Natural killer cell (primary cell): ENCODE measurements at regions not wholly inside any gene's neighbourhood (a gene's known extent, or its start where the extent isn't known, plus 50 kb on each side); places are given as distances from the start of the nearest gene placed in this dataset.

Experiments
- ATAC-seq, 3 donors: fragments of 150-1000 bp in 2 of 3; fragments of 200-7000 bp in 1 of 3; cut with Tn5 transposase; 1 replicate in 1 of 3; 2 replicates in 2 of 3; pipeline ENCODE4 v1.10.0; 2021; ENCODE audit warnings: mild to moderate bottlenecking in 2 of 3, moderate library complexity in 2 of 3
- DNase-seq, 2 donors: peaks; one replicate each; pipeline versions ENCODE4 v3.0.0 to v3.0.0-alpha.2; 2013 to 2021; ENCODE audit warnings: mixed read lengths in 1 of 2
- H3K27ac ChIP-seq: one replicate; pipeline ENCODE4 v1.5.1; 2013; ENCODE audit warnings: mild to moderate bottlenecking, low read length
- H3K27me3 ChIP-seq: one replicate; pipeline ENCODE4 v1.6.1; 2013; ENCODE audit warnings: low read length; ENCODE audit not compliant: control insufficient read depth, insufficient read depth
- H3K36me3 ChIP-seq: one replicate; pipeline ENCODE4 v1.6.1; 2013; ENCODE audit warnings: low read length; ENCODE audit not compliant: control insufficient read depth, insufficient read depth
- H3K4me1 ChIP-seq: one replicate; pipeline ENCODE4 v1.6.1; 2013; ENCODE audit warnings: low read length; ENCODE audit not compliant: control insufficient read depth, insufficient read depth
- H3K4me3 ChIP-seq: one replicate; pipeline ENCODE4 v1.5.1; 2013; ENCODE audit warnings: low read length
- H3K9me3 ChIP-seq: one replicate; pipeline ENCODE4 v1.6.1; 2013; ENCODE audit warnings: low read length; ENCODE audit not compliant: control insufficient read depth, insufficient read depth
- H3K27ac Mint-ChIP-seq, 2 donors: one replicate each; pipeline ENCODE4 v1.8.0; 2022; ENCODE audit warnings: mild to moderate bottlenecking in 2 of 2, mixed read lengths in 2 of 2, moderate library complexity in 1 of 2
- H3K27me3 Mint-ChIP-seq, 2 donors: one replicate each; pipeline ENCODE4 v1.8.0; 2022; ENCODE audit warnings: low read depth in 2 of 2, mixed read lengths in 2 of 2
- H3K36me3 Mint-ChIP-seq: one replicate; pipeline ENCODE4 v1.8.0; 2022; ENCODE audit warnings: mixed read lengths
- H3K4me1 Mint-ChIP-seq, 2 donors: one replicate each; pipeline ENCODE4 v1.8.0; 2022; ENCODE audit warnings: mixed read lengths in 2 of 2
- H3K4me3 Mint-ChIP-seq: one replicate; pipeline ENCODE4 v1.8.0; 2022; ENCODE audit warnings: mild to moderate bottlenecking, moderate library complexity, mixed read lengths
- H3K9me3 Mint-ChIP-seq, 2 donors: one replicate each; pipeline ENCODE4 v1.8.0; 2022; ENCODE audit warnings: mixed read lengths in 2 of 2
- CTCF ChIP-seq: fragments of 200-600 bp; IDR thresholded peaks from one replicate; pipeline ENCODE4 v1.8.0; 2022; ENCODE audit warnings: antibody characterized with exemption
- WGBS: methylation state at CpG from one replicate; pipeline ENCODE4 v1.1.7; 2013; ENCODE audit warnings: missing lambda C conversion rate; ENCODE audit not compliant: insufficient coverage; 5-methylcytosine and 5-hydroxymethylcytosine counted together
- intact Hi-C: fragments of 100-400 bp; cut with micrococcal nuclease; formaldehyde crosslinking; loops from one replicate; pipeline ENCODE4 v1.14.2; 2022

GRCh38 chr5:116379306-116379705, 195.3 kb downstream of the SEMA6A start:
- no peaks in the 10 kb centered on the region for H3K27me3 ChIP-seq
- H3K27me3 Mint-ChIP-seq = no peaks in the 10 kb centered on the region
- ATAC-seq (no peak), DNase-seq (no peak)
- no peak overlapping the region for H3K4me3 ChIP-seq
- no peak for TF ChIP-seq CTCF
- H3K4me1 Mint-ChIP-seq = peaks cover 0 to 15% of the 10 kb centered on the region in 2 donors
- H3K9me3 Mint-ChIP-seq = no peaks in the 10 kb centered on the region
- H3K27ac Mint-ChIP-seq = no peak overlapping the region
- no peaks in the 10 kb centered on the region for H3K4me1 ChIP-seq
- no peaks in the 10 kb centered on the region for H3K36me3 ChIP-seq
- 94% methylated on average over 5 of the region's 5 CpGs for WGBS
- no peak overlapping the region for H3K27ac ChIP-seq
- H3K36me3 Mint-ChIP-seq = no peaks in the 10 kb centered on the region
- H3K4me3 Mint-ChIP-seq = no peak overlapping the region
- intact Hi-C loops = no loop called here
- H3K9me3 ChIP-seq = no peaks in the 10 kb centered on the region

- intact Hi-C loops = no loop called here
- Histone ChIP-seq H3K27ac (no peak overlapping the region), H3K9me3 (no peaks in the 10 kb centered on the region), H3K4me3 (no peak overlapping the region), H3K36me3 (no peaks in the 10 kb centered on the region), H3K4me1 (no peaks in the 10 kb centered on the region), H3K27me3 (no peaks in the 10 kb centered on the region)
- no peaks in the 10 kb centered on the region for H3K36me3 Mint-ChIP-seq
- no peak for DNase-seq
- no peak overlapping the region for H3K4me3 Mint-ChIP-seq
- no peak overlapping the region for H3K27ac Mint-ChIP-seq
- peaks cover under 1 to 18% of the 10 kb centered on the region in 2 donors for H3K4me1 Mint-ChIP-seq
- H3K9me3 Mint-ChIP-seq = no peaks in the 10 kb centered on the region
- no peak for TF ChIP-seq CTCF
- 94% methylated on average over 5 of the region's 5 CpGs for WGBS
- no peak for ATAC-seq
- H3K27me3 Mint-ChIP-seq = no peaks in the 10 kb centered on the region
Measured at GRCh38 chr5:116378777-116379121, 195.9 kb downstream of the SEMA6A start.

- H3K9me3 Mint-ChIP-seq = no peaks in the 10 kb centered on the region
- no peak for ATAC-seq
Measured at GRCh38 chr5:116378007-116378776, 196.4 kb downstream of the SEMA6A start.

More at GRCh38 chr5:116378007-116378776, 196.4 kb downstream of the SEMA6A start:
- no peak overlapping the region for H3K27ac Mint-ChIP-seq
- H3K36me3 Mint-ChIP-seq = no peaks in the 10 kb centered on the region
- peaks cover 6 to 24% of the 10 kb centered on the region in 2 donors for H3K4me1 Mint-ChIP-seq
- no peak for TF ChIP-seq CTCF
- no peak overlapping the region for H3K27ac ChIP-seq
- H3K9me3 ChIP-seq = no peaks in the 10 kb centered on the region
- H3K27me3 ChIP-seq = no peaks in the 10 kb centered on the region
- 77% methylated on average over 10 of the region's 12 CpGs for WGBS
- no peak for DNase-seq
- no peaks in the 10 kb centered on the region for H3K4me1 ChIP-seq
- no peaks in the 10 kb centered on the region for H3K36me3 ChIP-seq
- H3K27me3 Mint-ChIP-seq = no peaks in the 10 kb centered on the region
- no peak overlapping the region for H3K4me3 Mint-ChIP-seq
- intact Hi-C loops = no loop called here
- no peak overlapping the region for H3K4me3 ChIP-seq
